ENCODE measurements at regions not wholly inside any gene's neighbourhood (a gene's known extent, or its start where the extent isn't known, plus 50 kb on each side); places are given as distances from the start of the nearest gene placed in this dataset.

- no peak for DNase-seq (ENCODE audit: low read depth)
Measured at GRCh38 chr9:84393266-84393950, 52.9 kb upstream of the SLC28A3 start.

GRCh38 chr9:84394036-84394435 lies 53.5 kb upstream of the SLC28A3 start:
- DNase-seq (ENCODE audit: low read depth) = no peak

GRCh38 chr9:84397151-84397728 lies 56.7 kb upstream of the SLC28A3 start:
- DNase-seq (ENCODE audit: low read depth) = peak; percentile 41

GRCh38 chr9:84397822-84398221 lies 57.3 kb upstream of the SLC28A3 start:
- no peak for DNase-seq (ENCODE audit: low read depth)

- no peak for DNase-seq (ENCODE audit: low read depth)
Measured at GRCh38 chr9:84402517-84402916, 62.0 kb upstream of the SLC28A3 start.

GRCh38 chr9:84403288-84403687 lies 62.7 kb upstream of the SLC28A3 start:
- no peak for DNase-seq (ENCODE audit: low read depth)

- DNase-seq (ENCODE audit: low read depth) = no peak
Measured at GRCh38 chr9:84404095-84404686, 63.6 kb upstream of the SLC28A3 start.

GRCh38 chr9:84405667-84406066 lies 65.1 kb upstream of the SLC28A3 start:
- DNase-seq (ENCODE audit: low read depth) = no peak

GRCh38 chr9:84408416-84408815 lies 67.9 kb upstream of the SLC28A3 start:
- DNase-seq (ENCODE audit: low read depth) = no peak

- no peak for DNase-seq (ENCODE audit: low read depth)
Measured at GRCh38 chr9:84411683-84412267, 71.2 kb upstream of the SLC28A3 start.

GRCh38 chr9:84412654-84413053 lies 72.1 kb upstream of the SLC28A3 start:
- DNase-seq (ENCODE audit: low read depth) = no peak

- DNase-seq (ENCODE audit: low read depth) = no peak
Measured at GRCh38 chr9:84413301-84413700, 72.7 kb upstream of the SLC28A3 start.

GRCh38 chr9:84419031-84419602 lies 78.6 kb upstream of the SLC28A3 start:
- DNase-seq (ENCODE audit: low read depth) = no peak

- no peak for DNase-seq (ENCODE audit: low read depth)
Measured at GRCh38 chr9:84424931-84425330, 84.4 kb upstream of the SLC28A3 start.

- no peak for DNase-seq (ENCODE audit: low read depth)
Measured at GRCh38 chr9:84432746-84433145, 92.2 kb upstream of the SLC28A3 start.

- no peak for DNase-seq (ENCODE audit: low read depth)
Measured at GRCh38 chr9:84435902-84436301, 95.3 kb upstream of the SLC28A3 start.

GRCh38 chr9:84436386-84437109 lies 96.0 kb upstream of the SLC28A3 start:
- DNase-seq (ENCODE audit: low read depth) = no peak

- no peak for DNase-seq (ENCODE audit: low read depth)
Measured at GRCh38 chr9:84438391-84438790, 97.8 kb upstream of the SLC28A3 start.

- DNase-seq (ENCODE audit: low read depth) = no peak
Measured at GRCh38 chr9:84439250-84439649, 98.7 kb upstream of the SLC28A3 start.

GRCh38 chr9:84442712-84443111 lies 102.2 kb upstream of the SLC28A3 start:
- DNase-seq (ENCODE audit: low read depth) = no peak

- no peak for DNase-seq (ENCODE audit: low read depth)
Measured at GRCh38 chr9:84445737-84446136, 105.2 kb upstream of the SLC28A3 start.

GRCh38 chr9:84447305-84447704 lies 106.7 kb upstream of the SLC28A3 start:
- no peak for DNase-seq (ENCODE audit: low read depth)
